Activated B cell treated with CpG ODN at 0.5 μM for 24 hours (primary cell): ENCODE measurements at regions not wholly inside any gene's neighbourhood (a gene's known extent, or its start where the extent isn't known, plus 50 kb on each side); places are given as distances from the start of the nearest gene placed in this dataset.

Experiments
- ATAC-seq: fragments of 200-7000 bp; cut with Tn5 transposase; one replicate; pipeline ENCODE4 v1.10.0; 2021; ENCODE audit warnings: low read depth, mild to moderate bottlenecking, moderate library complexity
- CTCF ChIA-PET: fragments of 350-600 bp; sonication (Branson Sonifier 250); formaldehyde crosslinking; loops from one replicate; lab custom pipeline; 2021; ENCODE audit warnings: antibody characterized with exemption; lab: Charles Lee
- POLR2A ChIA-PET: fragments of 350-600 bp; sonication (Branson Sonifier 250); formaldehyde crosslinking; loops from one replicate; lab custom pipeline; 2021; ENCODE audit warnings: antibody characterized with exemption; lab: Charles Lee
- DNase-seq: peaks from one replicate; pipeline ENCODE4 v3.0.0; 2022
- H3K27ac Mint-ChIP-seq: one replicate; pipeline ENCODE4 v1.8.0; 2020; ENCODE audit warnings: mixed read lengths
- H3K27me3 Mint-ChIP-seq: one replicate; pipeline ENCODE4 v1.8.0; 2021; ENCODE audit warnings: mixed read lengths
- H3K36me3 Mint-ChIP-seq: one replicate; pipeline ENCODE4 v1.8.0; 2021; ENCODE audit warnings: low read depth, mixed read lengths
- H3K4me1 Mint-ChIP-seq: one replicate; pipeline ENCODE4 v1.8.0; 2021; ENCODE audit warnings: mixed read lengths
- H3K4me3 Mint-ChIP-seq: one replicate; pipeline ENCODE4 v1.8.0; 2020; ENCODE audit warnings: mild to moderate bottlenecking, mixed read lengths
- H3K9me3 Mint-ChIP-seq: one replicate; pipeline ENCODE4 v1.8.0; 2020; ENCODE audit warnings: mixed read lengths
- CTCF ChIP-seq: fragments of 200-600 bp; IDR thresholded peaks from one replicate; pipeline ENCODE4 v1.8.0; 2022; ENCODE audit warnings: antibody characterized with exemption, mild to moderate bottlenecking
- intact Hi-C: fragments of 100-400 bp; cut with micrococcal nuclease; formaldehyde crosslinking; loops from one replicate; pipeline ENCODE4 v1.15.1; 2024

- ATAC-seq (no peak), DNase-seq (no peak)
- TF ChIP-seq CTCF: no peak
- no peak overlapping the region for H3K27ac Mint-ChIP-seq
- ChIA-PET CTCF (no interaction called here), POLR2A (no interaction called here)
- peaks cover 18% of the 10 kb centered on the region for H3K9me3 Mint-ChIP-seq
- H3K4me1 Mint-ChIP-seq: no peaks in the 10 kb centered on the region
- no peaks in the 10 kb centered on the region for H3K36me3 Mint-ChIP-seq
- no peak overlapping the region for H3K4me3 Mint-ChIP-seq
- no peaks in the 10 kb centered on the region for H3K27me3 Mint-ChIP-seq
- intact Hi-C loops: no loop called here
Observed at GRCh38 chr6:98142839-98143238, 691.5 kb upstream of the POU3F2 start.

- H3K4me3 Mint-ChIP-seq: no peak overlapping the region
- no peaks in the 10 kb centered on the region for H3K4me1 Mint-ChIP-seq
- H3K36me3 Mint-ChIP-seq: no peaks in the 10 kb centered on the region
- no peaks in the 10 kb centered on the region for H3K27me3 Mint-ChIP-seq
- H3K27ac Mint-ChIP-seq: no peak overlapping the region
- intact Hi-C loops: no loop called here
- H3K9me3 Mint-ChIP-seq: peaks cover 18% of the 10 kb centered on the region
- ChIA-PET CTCF (no interaction called here), POLR2A (no interaction called here)
- DNase-seq (no peak), ATAC-seq (no peak)
- no peak for TF ChIP-seq CTCF
Observed at GRCh38 chr6:98146656-98147055, 687.7 kb upstream of the POU3F2 start.

GRCh38 chr6:98156580-98156979, 677.8 kb upstream of the POU3F2 start:
- H3K4me1 Mint-ChIP-seq: no peaks in the 10 kb centered on the region
- peaks cover 7% of the 10 kb centered on the region for H3K9me3 Mint-ChIP-seq
- H3K4me3 Mint-ChIP-seq: no peak overlapping the region
- ChIA-PET POLR2A (no interaction called here), CTCF (no interaction called here)
- H3K27ac Mint-ChIP-seq: no peak overlapping the region
- TF ChIP-seq CTCF: no peak
- H3K27me3 Mint-ChIP-seq: no peaks in the 10 kb centered on the region
- no peaks in the 10 kb centered on the region for H3K36me3 Mint-ChIP-seq
- no peak for DNase-seq
- intact Hi-C loops: no loop called here
- no peak for ATAC-seq

GRCh38 chr6:98179606-98180005, 654.8 kb upstream of the POU3F2 start:
- H3K9me3 Mint-ChIP-seq: peaks cover 3% of the 10 kb centered on the region
- POLR2A ChIA-PET: no interaction called here
- no peak overlapping the region for H3K4me3 Mint-ChIP-seq
- no peak for DNase-seq
- intact Hi-C loops: no loop called here
- CTCF ChIA-PET: no interaction called here
- H3K27me3 Mint-ChIP-seq: no peaks in the 10 kb centered on the region
- H3K4me1 Mint-ChIP-seq: no peaks in the 10 kb centered on the region
- no peak for ATAC-seq
- no peaks in the 10 kb centered on the region for H3K36me3 Mint-ChIP-seq
- no peak for TF ChIP-seq CTCF
- no peak overlapping the region for H3K27ac Mint-ChIP-seq

GRCh38 chr6:98200084-98200483, 634.3 kb upstream of the POU3F2 start:
- DNase-seq: no peak
- CTCF ChIA-PET: no interaction called here
- Mint-ChIP-seq H3K9me3 (peaks cover 3% of the 10 kb centered on the region), H3K4me1 (no peaks in the 10 kb centered on the region), H3K27me3 (no peaks in the 10 kb centered on the region), H3K36me3 (no peaks in the 10 kb centered on the region), H3K27ac (no peak overlapping the region), H3K4me3 (no peak overlapping the region)
- intact Hi-C loops: no loop called here
- no peak for TF ChIP-seq CTCF
- no peak for ATAC-seq
- POLR2A ChIA-PET: no interaction called here
